ENCODE measurements at regions not wholly inside any gene's neighbourhood (a gene's known extent, or its start where the extent isn't known, plus 50 kb on each side); places are given as distances from the start of the nearest gene placed in this dataset.

DNA sequence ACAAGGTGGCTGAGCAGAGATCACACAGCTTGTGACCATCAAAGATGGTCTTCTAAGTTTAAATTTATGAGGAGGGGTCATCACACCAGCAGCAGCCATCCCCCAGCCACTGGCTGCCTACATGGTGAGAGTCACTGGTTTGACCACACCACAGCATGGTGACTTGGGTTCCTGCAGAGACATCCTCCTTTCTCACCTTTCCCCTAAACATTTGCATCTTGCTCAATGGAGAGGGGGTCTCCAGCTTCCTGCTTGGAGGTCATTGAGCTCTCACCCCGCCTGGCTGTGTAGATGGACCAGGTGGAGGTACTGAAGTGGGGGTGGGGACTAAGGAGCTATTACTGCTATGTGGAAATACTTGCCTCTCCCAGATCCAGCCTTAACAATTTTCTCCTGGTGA lies 247.6 kb upstream of the ARGLU1 start:
- Histone ChIP-seq H3K4me1 (ENCODE audit: low read depth, poor library complexity, severe bottlenecking) (no peaks in the 10 kb centered on the region), H3K4me3 (IDR thresholded peaks at IDR 0.05; ENCODE audit: insufficient read depth, low read depth, low read length) (no peak overlapping the region), H2AFZ (ENCODE audit: low read depth) (no peak overlapping the region), H4K20me1 (ENCODE audit: insufficient read depth) (no peaks in the 10 kb centered on the region), H3K9ac (no peak overlapping the region), H3K4me2 (no peak overlapping the region), H3K36me3 (ENCODE audit: insufficient read depth) (no peaks in the 10 kb centered on the region), H3K79me2 (ENCODE audit: insufficient read depth, low read depth) (no peaks in the 10 kb centered on the region), H3K27me3 (ENCODE audit: insufficient read depth, low read depth) (no peaks in the 10 kb centered on the region), H3K27ac (no peak overlapping the region)
- TF ChIP-seq CTCF (conservative IDR thresholded peaks at IDR 0.05; ENCODE audit: low read depth, low read length): no peak

DNA sequence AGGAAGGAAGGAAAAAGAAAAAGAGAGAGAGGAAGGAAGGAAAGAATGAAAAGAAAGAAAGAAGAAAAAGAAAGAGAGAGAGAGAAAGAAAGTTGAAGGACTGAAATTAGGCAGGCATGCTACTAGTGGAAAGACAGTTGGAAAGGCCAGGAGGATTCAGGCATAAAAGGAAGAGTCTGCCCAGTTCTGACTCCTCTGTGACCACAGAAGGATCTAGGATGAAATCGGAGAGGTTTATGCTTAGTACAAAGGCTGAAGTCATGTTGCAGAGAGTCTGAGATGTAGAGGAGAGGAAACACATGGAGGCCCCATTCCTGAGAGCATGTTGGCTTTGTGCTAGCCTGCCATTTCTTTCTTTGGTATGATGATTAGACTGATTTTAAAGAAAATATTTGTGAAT lies 246.5 kb upstream of the ARGLU1 start:
- no peak overlapping the region for H3K9ac ChIP-seq
- no peaks in the 10 kb centered on the region for H4K20me1 ChIP-seq (ENCODE audit: insufficient read depth)
- no peaks in the 10 kb centered on the region for H3K36me3 ChIP-seq (ENCODE audit: insufficient read depth)
- no peak overlapping the region for H3K27ac ChIP-seq
- H2AFZ ChIP-seq (ENCODE audit: low read depth): no peak overlapping the region
- TF ChIP-seq CTCF (conservative IDR thresholded peaks at IDR 0.05; ENCODE audit: low read depth, low read length): no peak
- no peaks in the 10 kb centered on the region for H3K27me3 ChIP-seq (ENCODE audit: insufficient read depth, low read depth)
- H3K4me3 ChIP-seq (IDR thresholded peaks at IDR 0.05; ENCODE audit: insufficient read depth, low read depth, low read length): no peak overlapping the region
- no peaks in the 10 kb centered on the region for H3K79me2 ChIP-seq (ENCODE audit: insufficient read depth, low read depth)
- no peak overlapping the region for H3K4me2 ChIP-seq
- no peaks in the 10 kb centered on the region for H3K4me1 ChIP-seq (ENCODE audit: low read depth, poor library complexity, severe bottlenecking)

DNA sequence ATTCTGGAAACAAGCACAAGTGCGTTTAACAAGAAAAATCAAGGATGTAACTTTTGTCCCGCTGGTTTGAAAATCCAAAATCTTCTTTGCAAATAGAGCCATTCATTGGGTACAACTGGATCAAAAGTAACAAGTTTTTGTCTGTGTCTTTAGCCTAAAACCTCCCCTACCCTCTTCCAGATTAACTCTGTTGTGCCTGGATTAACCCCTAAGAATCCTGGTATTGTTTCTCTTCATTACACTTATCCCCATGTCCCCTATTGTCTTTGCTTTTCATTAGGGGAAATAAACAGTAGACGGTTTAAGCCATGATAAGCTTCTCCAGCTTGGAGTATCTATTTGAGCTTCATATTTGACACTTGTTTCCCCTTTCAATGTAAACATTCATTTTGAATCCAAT lies 242.1 kb upstream of the ARGLU1 start:
- no peak overlapping the region for H2AFZ ChIP-seq (ENCODE audit: low read depth)
- H3K9ac ChIP-seq: no peak overlapping the region
- H3K27ac ChIP-seq: no peak overlapping the region
- no peaks in the 10 kb centered on the region for H4K20me1 ChIP-seq (ENCODE audit: insufficient read depth)
- no peak for TF ChIP-seq CTCF (conservative IDR thresholded peaks at IDR 0.05; ENCODE audit: low read depth, low read length)
- H3K27me3 ChIP-seq (ENCODE audit: insufficient read depth, low read depth): no peaks in the 10 kb centered on the region
- H3K79me2 ChIP-seq (ENCODE audit: insufficient read depth, low read depth): no peaks in the 10 kb centered on the region
- no peaks in the 10 kb centered on the region for H3K36me3 ChIP-seq (ENCODE audit: insufficient read depth)
- no peak overlapping the region for H3K4me2 ChIP-seq
- H3K4me3 ChIP-seq (IDR thresholded peaks at IDR 0.05; ENCODE audit: insufficient read depth, low read depth, low read length): no peak overlapping the region
- no peaks in the 10 kb centered on the region for H3K4me1 ChIP-seq (ENCODE audit: low read depth, poor library complexity, severe bottlenecking)

DNA sequence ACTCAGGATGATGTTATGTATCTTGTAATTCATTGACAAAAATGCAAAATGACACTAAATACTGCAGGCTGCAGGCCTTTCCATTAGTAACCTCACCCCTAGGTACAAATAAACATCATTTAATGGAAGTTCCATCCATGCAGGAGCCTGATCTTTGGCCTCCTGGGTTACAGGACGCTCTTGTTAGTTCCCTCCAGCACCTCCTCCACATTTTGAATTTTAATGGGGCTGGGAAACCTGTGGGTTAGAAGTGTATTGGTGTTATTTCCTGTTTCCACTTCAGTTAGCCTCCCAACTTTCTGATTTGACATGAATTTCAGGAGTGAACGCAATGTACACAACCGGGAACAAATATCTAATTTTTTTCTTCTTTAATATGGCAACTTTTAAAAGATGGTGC lies 237.1 kb upstream of the ARGLU1 start:
- Histone ChIP-seq H3K27me3 (ENCODE audit: insufficient read depth, low read depth) (no peaks in the 10 kb centered on the region), H3K79me2 (ENCODE audit: insufficient read depth, low read depth) (no peaks in the 10 kb centered on the region), H4K20me1 (ENCODE audit: insufficient read depth) (no peaks in the 10 kb centered on the region), H3K9ac (no peak overlapping the region), H2AFZ (ENCODE audit: low read depth) (no peak overlapping the region), H3K4me3 (IDR thresholded peaks at IDR 0.05; ENCODE audit: insufficient read depth, low read depth, low read length) (no peak overlapping the region), H3K4me2 (no peak overlapping the region), H3K27ac (no peak overlapping the region), H3K4me1 (ENCODE audit: low read depth, poor library complexity, severe bottlenecking) (no peaks in the 10 kb centered on the region), H3K36me3 (ENCODE audit: insufficient read depth) (no peaks in the 10 kb centered on the region)
- no peak for TF ChIP-seq CTCF (conservative IDR thresholded peaks at IDR 0.05; ENCODE audit: low read depth, low read length)

DNA sequence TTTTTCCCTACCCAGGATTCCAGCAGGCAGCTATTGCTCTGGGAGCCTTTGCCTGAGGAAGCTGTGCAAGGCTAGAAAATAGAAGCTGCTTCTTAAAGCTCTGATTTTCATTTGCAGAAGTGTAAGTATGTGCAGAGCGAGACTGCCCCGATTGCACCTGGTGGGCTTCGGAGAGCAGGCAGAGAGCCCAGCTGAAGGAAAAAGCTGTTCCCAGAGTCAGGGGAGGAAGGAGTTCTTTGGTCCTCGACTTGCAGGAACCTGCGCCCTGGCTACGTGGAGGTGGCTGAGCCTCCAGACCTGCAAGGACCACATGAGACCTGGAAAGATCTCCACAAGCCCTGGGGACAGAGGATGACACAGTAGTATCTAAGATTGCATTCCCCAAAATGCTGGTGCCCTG lies 235.0 kb upstream of the ARGLU1 start:
- H3K4me2 ChIP-seq: no peak overlapping the region
- no peak overlapping the region for H3K27ac ChIP-seq
- H2AFZ ChIP-seq (ENCODE audit: low read depth): no peak overlapping the region
- H3K36me3 ChIP-seq (ENCODE audit: insufficient read depth): no peaks in the 10 kb centered on the region
- no peaks in the 10 kb centered on the region for H4K20me1 ChIP-seq (ENCODE audit: insufficient read depth)
- no peaks in the 10 kb centered on the region for H3K79me2 ChIP-seq (ENCODE audit: insufficient read depth, low read depth)
- H3K27me3 ChIP-seq (ENCODE audit: insufficient read depth, low read depth): no peaks in the 10 kb centered on the region
- H3K4me3 ChIP-seq (IDR thresholded peaks at IDR 0.05; ENCODE audit: insufficient read depth, low read depth, low read length): no peak overlapping the region
- H3K9ac ChIP-seq: no peak overlapping the region
- no peak for TF ChIP-seq CTCF (conservative IDR thresholded peaks at IDR 0.05; ENCODE audit: low read depth, low read length)
- no peaks in the 10 kb centered on the region for H3K4me1 ChIP-seq (ENCODE audit: low read depth, poor library complexity, severe bottlenecking)

Measured in KMS-11 (cell line).